ENCODE measurements at regions not wholly inside any gene's neighbourhood (a gene's known extent, or its start where the extent isn't known, plus 50 kb on each side); places are given as distances from the start of the nearest gene placed in this dataset.
"Not testable (repeated sequence)": the region's sequence is repeated elsewhere in the genome, so short reads cannot be mapped to it uniquely, and the experiment has no call there.

- 20% methylated on average over 23 of the region's 30 CpGs for whole genome bisulfite sequencing (ENCODE audit: low lambda C conversion rate, missing lambda C conversion rate)
- TF ChIP-seq EZH2 (IDR thresholded peaks at IDR 0.05; ENCODE audit: borderline replicate concordance): no peak
- TF ChIP-seq CTCF (IDR thresholded peaks at IDR 0.05; ENCODE audit: poor library complexity): no peak
- no peak for TF ChIP-seq EZH2phosphoT487 (IDR thresholded peaks at IDR 0.05; ENCODE audit: low read depth, severe bottlenecking, unreplicated experiment)
- Histone ChIP-seq H3K27me3 (no peaks in the 10 kb centered on the region), H3K9me2 (replicated peaks; ENCODE audit: insufficient read depth) (no peaks in the 10 kb centered on the region), H3K36me3 (replicated peaks; ENCODE audit: insufficient read depth, low read depth) (no peaks in the 10 kb centered on the region), H2AFZ (no peak overlapping the region), H3K4me1 (ENCODE audit: insufficient read depth) (peaks cover 36% of the 10 kb centered on the region), H3K4me2 (peak overlapping the region; percentile 65), H3K9me3 (ENCODE audit: low read depth) (no peaks in the 10 kb centered on the region), H3K27ac (peak overlapping the region; percentile 82), H4K20me1 (ENCODE audit: insufficient read depth, poor library complexity, severe bottlenecking) (no peaks in the 10 kb centered on the region), H3K4me3 (no peak overlapping the region), H3K79me2 (no peaks in the 10 kb centered on the region)
- DNase-seq (ENCODE audit: low spot score): peak; percentile 82
Observed at GRCh38 chr16:85448557-85449190, 164.4 kb upstream of the GSE1 start.

GRCh38 chr16:85449191-85449884, 163.8 kb upstream of the GSE1 start:
- H3K4me3 ChIP-seq: no peak overlapping the region
- no peaks in the 10 kb centered on the region for H3K9me3 ChIP-seq (ENCODE audit: low read depth)
- H3K4me1 ChIP-seq (ENCODE audit: insufficient read depth): peaks cover 36% of the 10 kb centered on the region
- peak overlapping the region; percentile 65 for H3K4me2 ChIP-seq
- H3K79me2 ChIP-seq: no peaks in the 10 kb centered on the region
- peak overlapping the region; percentile 82 for H3K27ac ChIP-seq
- TF ChIP-seq EZH2 (IDR thresholded peaks at IDR 0.05; ENCODE audit: borderline replicate concordance) (no peak), EZH2phosphoT487 (IDR thresholded peaks at IDR 0.05; ENCODE audit: low read depth, severe bottlenecking, unreplicated experiment) (no peak), CTCF (IDR thresholded peaks at IDR 0.05; ENCODE audit: poor library complexity) (no peak)
- no peaks in the 10 kb centered on the region for H3K9me2 ChIP-seq (replicated peaks; ENCODE audit: insufficient read depth)
- WGBS (ENCODE audit: low lambda C conversion rate, missing lambda C conversion rate): 79% methylated on average over 20 of the region's 20 CpGs
- no peaks in the 10 kb centered on the region for H3K27me3 ChIP-seq
- no peak overlapping the region for H2AFZ ChIP-seq
- H3K36me3 ChIP-seq (replicated peaks; ENCODE audit: insufficient read depth, low read depth): no peaks in the 10 kb centered on the region
- H4K20me1 ChIP-seq (ENCODE audit: insufficient read depth, poor library complexity, severe bottlenecking): no peaks in the 10 kb centered on the region
- no peak for DNase-seq (ENCODE audit: low spot score)

GRCh38 chr16:85449885-85450245, 163.3 kb upstream of the GSE1 start:
- peaks cover 31% of the 10 kb centered on the region for H3K4me1 ChIP-seq (ENCODE audit: insufficient read depth)

GRCh38 chr16:85451142-85451541, 162.0 kb upstream of the GSE1 start:
- H3K36me3 ChIP-seq (replicated peaks; ENCODE audit: insufficient read depth, low read depth); H3K4me3 ChIP-seq; H3K79me2 ChIP-seq; H3K27me3 ChIP-seq; H3K9me3 ChIP-seq (ENCODE audit: low read depth); H3K9me2 ChIP-seq (replicated peaks; ENCODE audit: insufficient read depth); H3K27ac ChIP-seq; H2AFZ ChIP-seq; DNase-seq (ENCODE audit: low spot score); H4K20me1 ChIP-seq (ENCODE audit: insufficient read depth, poor library complexity, severe bottlenecking); H3K4me2 ChIP-seq: not testable (repeated sequence)
- 98% methylated on average over 8 of the region's 11 CpGs for WGBS (ENCODE audit: low lambda C conversion rate, missing lambda C conversion rate)
- H3K4me1 ChIP-seq (ENCODE audit: insufficient read depth): peaks cover 18% of the 10 kb centered on the region

More at GRCh38 chr16:85449885-85450245, 163.3 kb upstream of the GSE1 start:
- H3K4me2 ChIP-seq: no peak overlapping the region
- no peak for DNase-seq (ENCODE audit: low spot score)
- H4K20me1 ChIP-seq (ENCODE audit: insufficient read depth, poor library complexity, severe bottlenecking): no peaks in the 10 kb centered on the region
- no peak overlapping the region for H3K4me3 ChIP-seq
- H2AFZ ChIP-seq: no peak overlapping the region
- no peaks in the 10 kb centered on the region for H3K36me3 ChIP-seq (replicated peaks; ENCODE audit: insufficient read depth, low read depth)
- H3K9me3 ChIP-seq (ENCODE audit: low read depth): no peaks in the 10 kb centered on the region
- no peaks in the 10 kb centered on the region for H3K79me2 ChIP-seq
- 90% methylated on average over 7 of the region's 7 CpGs for WGBS (ENCODE audit: low lambda C conversion rate, missing lambda C conversion rate)
- H3K9me2 ChIP-seq (replicated peaks; ENCODE audit: insufficient read depth): no peaks in the 10 kb centered on the region
- H3K27ac ChIP-seq: peak overlapping the region; percentile 82
- TF ChIP-seq EZH2 (IDR thresholded peaks at IDR 0.05; ENCODE audit: borderline replicate concordance) (no peak), CTCF (IDR thresholded peaks at IDR 0.05; ENCODE audit: poor library complexity) (no peak), EZH2phosphoT487 (IDR thresholded peaks at IDR 0.05; ENCODE audit: low read depth, severe bottlenecking, unreplicated experiment) (no peak)
- H3K27me3 ChIP-seq: no peaks in the 10 kb centered on the region

All from hepatocyte (in vitro differentiated cells).